ENCODE measurements at regions not wholly inside any gene's neighbourhood (a gene's known extent, or its start where the extent isn't known, plus 50 kb on each side); places are given as distances from the start of the nearest gene placed in this dataset.

GRCh38 chr14:106845286-106846087 lies 1319.1 kb downstream of the TMEM121 start:
- DNase-seq (ENCODE audit: low spot score), result no peak

DNA sequence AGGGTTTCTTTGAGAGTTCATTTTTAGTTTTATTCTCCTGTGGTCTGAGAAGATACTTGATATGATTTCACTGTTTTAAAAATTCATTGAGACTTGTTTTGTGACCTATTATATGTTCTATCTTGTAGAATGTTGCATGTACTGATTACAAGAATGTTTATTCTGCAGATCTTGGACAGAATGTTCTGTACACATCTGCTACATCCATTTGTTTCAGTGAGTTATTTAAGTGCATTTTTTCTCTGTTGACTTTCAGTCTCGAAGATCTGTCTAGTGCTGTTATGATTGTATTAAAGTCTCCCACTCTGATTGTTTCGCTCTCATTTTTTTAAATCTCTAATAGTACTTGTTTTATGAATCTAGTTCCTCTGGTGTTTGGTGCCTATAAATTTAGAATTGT lies 1319.8 kb downstream of the TMEM121 start:
- no peak for DNase-seq (ENCODE audit: low spot score)

- DNase-seq (ENCODE audit: low spot score), result no peak
These were observed 1322.1 kb downstream of the TMEM121 start for GRCh38 chr14:106848330-106849121.

DNA sequence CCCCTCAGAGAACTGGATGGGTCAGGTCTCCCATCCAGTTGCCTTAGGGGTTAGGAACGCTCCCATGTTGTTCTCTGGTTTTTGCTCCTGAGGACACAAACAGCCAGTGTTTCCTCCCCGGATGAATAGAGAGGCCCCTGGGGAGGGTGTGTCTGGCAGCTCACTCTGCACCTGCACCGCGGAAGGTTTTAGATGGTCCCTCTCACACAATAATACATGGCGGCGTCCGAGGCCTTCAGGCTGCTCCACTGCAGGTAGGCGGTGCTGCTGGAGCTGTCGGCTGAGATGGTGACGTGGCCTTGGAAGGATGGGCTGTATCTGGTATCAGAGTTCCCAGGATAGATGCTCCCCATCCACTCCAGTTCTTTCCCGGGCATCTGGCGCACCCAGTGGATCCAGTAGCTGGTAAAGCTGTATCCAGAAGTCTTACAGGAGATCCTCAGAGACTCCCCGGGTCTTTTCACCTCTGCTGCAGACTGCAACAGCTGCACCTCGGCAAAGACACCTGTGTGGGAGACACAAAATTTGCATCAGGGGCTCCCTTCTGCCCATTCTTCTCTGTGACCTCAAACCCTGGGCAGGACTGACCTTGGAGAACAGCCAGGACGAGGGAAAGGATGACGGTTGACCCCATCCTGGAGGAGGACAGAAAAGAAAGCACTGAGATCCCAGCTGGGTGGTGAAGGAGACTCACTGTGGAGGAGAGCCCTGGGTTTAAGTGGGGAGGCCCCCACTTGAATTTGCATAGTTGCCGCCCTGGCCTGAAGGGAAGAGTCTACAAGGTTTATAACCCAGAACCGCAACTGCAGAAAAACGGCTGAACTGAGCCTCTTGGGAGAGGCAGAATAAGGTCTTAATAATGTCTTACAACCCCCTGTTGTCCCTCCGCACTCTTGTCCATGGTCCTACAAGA lies 1324.8 kb downstream of the TMEM121 start:
- DNase-seq (ENCODE audit: low spot score), result no peak

GRCh38 chr14:106872611-106873446 lies 1346.4 kb downstream of the TMEM121 start:
- DNase-seq (ENCODE audit: low spot score), result no peak

GRCh38 chr14:106874350-106874749 lies 1348.0 kb downstream of the TMEM121 start:
- no peak for DNase-seq (ENCODE audit: low spot score)

GRCh38 chr14:106875503-106875902 lies 1349.1 kb downstream of the TMEM121 start:
- no peak for DNase-seq (ENCODE audit: low spot score)

DNA sequence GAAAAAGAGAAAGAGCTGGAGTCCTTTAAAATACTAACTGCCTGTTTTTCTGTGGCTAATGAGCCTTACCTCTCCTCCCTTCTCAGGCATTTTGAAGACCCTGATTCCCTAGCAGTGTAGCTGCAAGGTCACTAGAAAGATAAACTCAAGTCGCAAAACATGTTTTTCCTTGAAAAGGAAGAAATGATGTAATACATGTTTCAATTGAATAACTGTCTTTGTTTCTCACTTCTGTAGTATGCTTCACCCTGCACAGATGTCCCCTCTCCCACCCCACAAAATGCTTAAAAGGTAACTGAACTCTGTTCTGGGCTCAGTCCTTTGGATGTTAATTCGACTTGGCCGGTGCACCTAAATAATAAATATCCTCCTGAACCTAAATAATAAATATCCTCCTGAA lies 1350.3 kb downstream of the TMEM121 start:
- no peak for DNase-seq (ENCODE audit: low spot score)

DNA sequence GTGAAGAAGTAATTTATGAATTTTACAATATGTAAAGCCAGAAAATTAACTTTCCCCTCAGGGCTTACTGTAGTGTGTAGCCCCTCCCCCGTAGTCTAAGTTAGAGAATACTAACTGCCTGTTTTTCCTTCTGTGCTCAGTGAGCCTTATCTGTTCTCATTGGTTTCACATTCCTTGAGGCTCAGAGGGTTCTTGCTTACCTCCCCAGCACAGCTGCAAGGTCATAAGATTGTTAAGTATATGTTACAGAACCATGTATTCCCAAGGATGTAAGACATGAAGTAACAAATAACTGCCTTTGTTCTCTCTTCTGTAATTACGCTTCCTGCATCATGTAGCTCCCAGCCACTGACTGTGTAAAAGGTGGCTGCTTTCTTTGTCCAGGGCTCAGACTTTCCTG lies 1351.1 kb downstream of the TMEM121 start:
- no peak for DNase-seq (ENCODE audit: low spot score)

- no peak for DNase-seq (ENCODE audit: low spot score)
These were observed 1352.9 kb downstream of the TMEM121 start for GRCh38 chr14:106879241-106879640.

DNA sequence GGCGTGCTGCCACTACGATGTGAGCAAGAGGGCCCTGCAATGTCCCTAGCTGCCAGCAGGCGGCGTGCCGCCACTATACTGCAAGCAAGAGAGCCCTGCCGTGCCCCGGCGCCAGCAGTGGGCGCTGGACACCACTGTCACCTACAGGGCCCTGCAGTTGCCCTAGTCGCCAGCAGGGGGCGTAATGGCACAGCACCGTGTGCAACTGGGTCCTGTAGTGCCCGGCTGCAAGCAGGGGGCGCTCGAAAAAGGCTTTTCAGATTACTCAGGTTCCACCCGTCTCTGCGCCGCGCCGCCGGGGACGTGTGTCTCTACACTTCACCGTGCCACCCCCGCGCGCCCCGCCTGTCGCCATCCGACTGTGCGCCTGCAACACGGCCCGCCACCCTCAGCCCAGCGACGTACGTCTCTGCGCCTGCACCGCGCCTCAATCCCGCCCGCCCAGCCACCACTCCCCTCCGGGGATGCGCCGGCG lies 1356.9 kb downstream of the TMEM121 start:
- no peak for DNase-seq (ENCODE audit: low spot score)

All from left forelimb (tissue), 1 donor.